Hematopoietic multipotent progenitor cell treated with erythropoietin and hydrocortisone succinate and interleukin-3 and kit ligand, for 6 days (in vitro differentiated cells): ENCODE measurements at regions not wholly inside any gene's neighbourhood (a gene's known extent, or its start where the extent isn't known, plus 50 kb on each side); places are given as distances from the start of the nearest gene placed in this dataset.
A peak's percentile ranks its signal among the peaks of the same experiment; 100 is the strongest.

Source experiments
- DNase-seq: peaks from one replicate; pipeline ENCODE4 v3.0.0-alpha.2; 2015

DNA sequence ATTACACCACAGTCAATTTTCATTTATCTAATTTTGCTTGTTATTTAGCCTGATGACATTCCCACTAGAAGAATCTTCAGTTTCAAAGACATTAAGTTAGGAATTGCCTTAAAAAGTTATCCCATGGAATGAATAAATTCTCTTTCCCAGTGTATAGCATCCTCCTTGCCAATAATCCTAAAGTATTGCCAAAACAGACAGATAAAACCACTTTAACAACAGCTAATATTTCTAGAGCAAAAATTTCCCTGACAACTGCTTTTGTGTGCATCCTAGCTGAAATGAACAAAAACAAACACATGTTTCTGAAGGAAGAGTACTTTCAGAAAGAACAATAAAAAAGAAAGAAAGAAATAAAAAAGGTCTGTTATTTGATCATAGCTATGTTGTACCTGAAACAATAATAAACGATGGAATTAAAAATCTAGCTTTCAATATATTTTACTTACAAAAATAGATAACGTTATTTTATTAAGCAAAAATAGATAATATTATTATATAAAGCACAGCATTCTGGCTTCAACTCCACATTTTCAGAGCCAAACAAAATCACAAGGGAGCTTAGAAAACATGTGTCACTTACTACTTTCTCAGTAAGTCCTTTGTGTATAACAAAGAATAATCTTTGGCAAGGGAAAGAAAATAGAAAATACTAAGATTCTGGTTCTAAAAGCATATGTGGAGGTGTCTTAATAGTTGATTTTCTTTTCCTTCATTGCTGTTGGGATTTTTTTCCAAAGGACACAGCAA lies 939.0 kb upstream of the CRIM1 start:
- no peak for DNase-seq

DNA sequence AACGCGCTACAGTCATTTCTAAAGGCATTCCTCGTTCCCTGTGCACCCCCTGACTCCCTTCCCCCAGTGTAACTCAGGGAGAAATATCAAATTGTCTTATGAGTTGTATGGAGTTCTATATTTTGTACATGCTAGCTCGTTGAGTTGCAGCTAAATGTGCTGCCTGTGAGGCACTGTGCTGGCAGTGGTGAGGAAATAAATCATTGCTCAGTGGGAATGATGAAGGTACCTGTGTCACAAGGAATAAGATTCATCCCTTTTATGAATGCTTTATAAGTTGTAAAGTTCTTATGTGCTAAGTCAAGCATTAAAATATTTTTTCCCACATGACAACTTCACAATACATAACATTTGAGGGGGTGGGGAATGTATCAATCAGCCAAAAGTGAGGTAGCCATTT lies 939.6 kb upstream of the CRIM1 start:
- no peak for DNase-seq

DNA sequence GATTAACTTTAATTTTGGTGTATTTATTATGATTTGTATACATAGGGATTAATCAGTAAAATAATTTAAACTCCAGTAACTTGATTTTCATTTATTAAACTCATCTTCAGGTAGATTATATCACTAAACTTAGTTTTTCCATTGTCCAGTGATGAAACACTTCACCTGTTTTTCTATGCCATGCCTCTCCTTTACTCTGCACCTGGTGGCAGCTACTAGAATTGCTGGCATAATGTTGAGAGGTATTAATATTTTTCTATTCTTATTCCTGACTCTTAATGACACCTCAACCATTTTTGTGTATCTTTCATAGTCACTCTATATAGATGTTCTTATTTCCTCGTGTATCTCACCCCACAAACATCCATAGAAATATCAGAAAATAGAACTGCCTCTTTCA lies 940.3 kb upstream of the CRIM1 start:
- no peak for DNase-seq

DNA sequence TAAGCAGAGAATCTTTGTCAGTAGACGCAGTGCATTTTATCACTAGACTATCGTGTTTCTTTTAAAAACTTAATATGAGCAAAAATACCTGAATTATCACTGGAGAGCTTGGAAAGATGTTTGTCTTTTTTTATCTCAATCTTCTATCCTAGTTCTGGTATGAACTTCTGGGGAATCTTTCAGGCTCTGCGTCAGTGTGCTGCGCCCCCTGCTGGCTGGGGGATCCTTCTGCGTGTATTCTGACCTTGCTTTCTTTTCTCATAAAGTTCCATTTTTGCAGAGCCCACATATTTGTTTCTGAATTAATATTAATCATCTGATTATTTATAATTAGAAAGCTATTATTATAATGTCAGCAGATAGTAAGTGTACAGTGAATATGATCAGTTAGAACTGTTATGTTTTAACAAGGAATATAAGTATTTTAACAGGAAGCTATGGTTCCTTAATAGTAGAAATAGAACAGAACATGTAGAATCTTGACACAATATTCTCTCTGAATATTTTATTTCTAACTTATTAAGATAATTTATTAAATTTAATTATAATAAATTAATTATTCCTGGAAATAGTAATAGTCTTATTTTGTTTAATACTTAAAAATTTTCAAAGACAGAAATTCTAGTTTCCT lies 945.0 kb upstream of the CRIM1 start:
- peak; percentile 68 for DNase-seq

DNA sequence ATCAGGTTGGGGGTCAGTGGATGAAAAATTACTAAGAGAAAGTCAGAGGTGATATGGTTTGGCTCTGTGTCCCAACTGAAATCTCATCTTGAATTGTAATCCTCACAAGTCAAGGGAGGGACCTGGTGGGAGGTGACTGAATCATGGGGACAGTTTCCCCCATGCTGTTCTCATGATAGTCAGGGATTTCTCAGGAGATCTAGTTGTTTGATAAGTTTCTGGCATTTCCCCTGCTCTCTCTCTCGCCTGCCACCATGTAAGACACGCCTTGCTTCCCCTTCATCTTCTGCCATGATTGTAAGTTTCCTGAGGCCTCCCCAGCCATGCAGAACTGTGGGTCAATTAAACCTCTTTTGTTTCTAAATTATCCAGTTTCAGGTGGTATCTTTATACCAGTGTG lies 945.8 kb upstream of the CRIM1 start:
- no peak for DNase-seq

DNA sequence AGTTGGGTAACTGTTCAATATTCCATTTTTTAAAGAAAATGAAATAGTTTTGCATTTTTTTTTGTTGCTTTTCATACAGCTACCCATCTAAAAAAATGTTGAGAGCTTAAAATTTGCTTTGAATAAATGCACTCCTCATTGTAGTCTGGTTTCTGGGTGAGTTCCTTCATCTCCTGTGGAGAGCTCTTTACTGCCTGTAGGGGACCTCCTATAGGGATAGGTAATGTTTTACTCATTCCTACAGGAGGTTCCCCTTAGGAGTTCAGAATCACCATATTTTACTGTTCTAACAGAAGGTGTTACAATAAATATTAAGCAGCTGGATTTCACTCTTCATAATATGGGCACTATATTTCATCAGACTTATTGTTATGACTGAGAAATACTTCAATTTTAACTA lies 947.3 kb upstream of the CRIM1 start:
- DNase-seq = no peak

DNA sequence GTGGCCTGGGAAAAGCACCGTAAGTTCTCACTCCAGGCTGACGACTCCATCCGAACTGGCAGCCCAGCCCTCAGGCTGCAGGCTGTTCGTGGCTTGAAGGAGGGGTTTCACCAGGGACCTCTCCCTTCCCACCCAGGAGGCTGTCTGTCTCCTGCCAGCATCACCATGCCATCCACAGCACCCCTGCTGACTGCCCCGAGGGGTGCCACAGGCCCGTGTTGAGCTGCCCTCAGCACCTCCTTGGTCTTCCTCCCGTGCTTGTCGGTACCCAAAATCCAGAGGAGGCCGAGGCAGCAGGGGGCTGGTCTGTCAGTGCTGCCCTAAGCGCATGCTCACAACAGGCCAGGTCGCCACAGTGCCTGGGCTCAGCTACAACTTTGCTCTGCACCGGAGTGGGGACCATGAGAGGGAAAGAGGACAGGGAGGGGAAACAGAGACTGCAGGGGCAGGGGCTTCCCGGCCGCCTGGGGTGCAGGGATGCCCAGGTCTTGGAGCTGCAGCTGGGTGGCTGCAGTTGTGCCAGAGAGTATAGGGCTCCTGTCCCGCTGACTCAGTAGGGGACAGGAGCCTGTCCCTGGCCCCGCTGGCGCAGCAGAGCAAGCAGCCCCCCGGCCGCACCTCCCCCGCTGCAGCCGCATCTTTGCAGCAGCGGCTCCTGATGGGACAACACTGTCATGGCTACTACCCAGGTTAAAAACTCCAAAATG lies 963.7 kb upstream of the CRIM1 start:
- DNase-seq = no peak

DNA sequence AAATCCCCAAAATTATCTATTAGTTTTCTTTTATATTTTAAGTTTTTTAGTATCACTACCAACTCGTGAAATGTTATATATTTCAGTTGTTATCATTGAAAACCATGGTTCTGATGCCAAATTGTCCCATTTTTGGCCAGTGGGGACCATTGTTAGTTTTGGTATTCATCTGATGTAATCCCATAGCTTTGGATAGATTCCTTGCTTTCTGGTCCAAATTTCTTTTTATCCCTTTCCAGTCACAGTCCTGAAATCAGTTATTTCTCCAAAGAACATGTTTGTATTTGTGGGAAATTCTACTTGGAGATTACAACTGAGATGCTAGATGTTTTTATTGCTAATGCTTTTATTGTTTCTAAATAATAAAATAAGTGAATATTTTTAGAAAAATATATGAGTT lies 976.8 kb upstream of the CRIM1 start:
- no peak for DNase-seq

DNA sequence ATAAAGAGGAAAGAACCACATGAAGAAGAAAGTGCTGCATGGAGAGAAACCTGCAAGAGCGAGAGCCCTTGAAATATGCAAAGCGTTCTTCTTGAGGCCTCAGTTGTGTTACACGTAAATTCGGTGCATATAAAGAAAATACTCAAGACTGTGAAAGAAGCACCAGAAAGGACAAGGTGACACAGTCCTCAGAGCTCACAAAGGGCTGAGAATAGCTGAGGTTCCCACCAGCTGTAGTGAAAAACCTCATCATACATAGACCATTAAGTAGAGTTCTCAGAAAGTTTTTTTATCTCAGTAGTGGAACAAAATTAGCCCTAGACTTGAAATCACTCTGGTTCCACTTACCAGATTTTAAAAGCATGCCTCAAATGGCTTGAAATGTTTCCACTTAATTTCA lies 980.7 kb upstream of the CRIM1 start:
- DNase-seq = no peak

DNA sequence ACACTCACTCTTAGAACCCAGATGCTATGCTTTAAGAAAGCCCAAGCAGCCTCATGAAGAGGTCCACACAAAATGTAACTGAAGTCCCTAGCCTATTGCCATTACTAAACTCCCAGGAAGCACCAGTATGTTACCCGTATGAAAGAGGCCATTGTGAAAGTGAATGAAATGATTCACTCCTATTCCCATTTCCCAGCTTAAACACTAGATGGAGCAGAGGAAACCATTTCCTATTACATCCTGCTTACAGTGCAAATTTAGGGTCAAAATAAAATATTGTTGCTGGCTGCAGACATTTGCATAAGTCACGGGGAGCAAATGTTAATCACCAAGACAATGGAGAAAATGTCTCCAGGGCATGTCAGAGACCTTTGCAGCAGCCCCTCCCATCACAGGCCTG lies 989.7 kb upstream of the CRIM1 start:
- no peak for DNase-seq

DNA sequence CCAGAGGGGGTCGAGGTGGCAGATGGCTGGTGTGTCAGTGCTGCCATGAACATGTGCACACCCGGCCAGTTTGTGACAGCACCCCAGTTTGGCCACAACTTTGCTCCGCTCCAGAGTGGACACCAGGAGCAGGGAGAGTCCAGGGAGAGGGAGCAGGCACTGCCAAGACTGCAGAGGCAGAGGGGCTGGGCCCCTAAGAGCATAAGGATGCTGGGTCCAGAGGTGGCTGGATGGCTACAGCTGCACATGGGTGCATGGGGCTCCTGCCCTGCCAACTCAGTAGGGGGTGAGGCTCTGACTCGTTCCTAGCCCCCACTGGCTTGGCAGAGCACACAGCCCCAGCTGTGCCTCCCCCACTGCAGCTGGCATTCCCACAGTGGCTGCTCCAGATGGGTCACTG lies 999.2 kb upstream of the CRIM1 start:
- no peak for DNase-seq

DNA sequence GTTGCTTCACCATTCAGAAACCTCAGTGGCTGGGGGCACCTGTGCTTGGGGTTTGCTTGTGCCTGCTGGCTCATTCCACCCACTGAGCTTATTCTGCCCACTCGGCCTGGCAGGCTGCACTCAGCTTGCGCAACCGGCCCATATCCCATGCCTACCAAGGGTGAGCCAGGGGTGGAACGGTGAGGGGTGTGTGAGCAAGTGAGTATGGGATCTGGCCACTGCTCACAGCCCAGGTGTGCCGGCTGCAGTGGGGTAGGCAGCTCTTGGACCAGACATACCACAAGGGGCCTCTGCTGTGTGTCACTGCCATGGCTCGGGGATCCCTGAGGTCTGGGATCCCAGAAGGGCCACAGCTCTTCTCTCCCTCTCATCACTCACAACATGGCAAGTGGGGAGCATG lies 1000.5 kb upstream of the CRIM1 start:
- no peak for DNase-seq

DNA sequence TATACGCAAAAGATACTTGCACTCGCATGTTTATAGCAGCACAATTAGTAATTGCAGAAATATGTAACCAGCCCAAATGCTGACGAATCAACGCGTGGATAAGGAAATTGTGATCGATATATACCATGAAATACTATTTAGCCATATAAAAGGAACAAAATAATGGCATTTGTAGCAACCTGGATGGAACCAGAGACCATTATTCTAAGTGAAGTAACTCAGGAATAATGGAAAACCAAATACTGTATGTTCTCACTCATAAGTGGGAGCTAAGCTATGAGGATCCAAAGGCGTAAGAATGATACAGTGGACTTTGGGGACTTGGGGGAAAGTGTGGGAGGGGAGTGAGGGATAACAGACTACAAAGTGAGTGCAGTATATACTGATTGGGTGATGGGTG lies 1008.0 kb upstream of the CRIM1 start:
- no peak for DNase-seq

DNA sequence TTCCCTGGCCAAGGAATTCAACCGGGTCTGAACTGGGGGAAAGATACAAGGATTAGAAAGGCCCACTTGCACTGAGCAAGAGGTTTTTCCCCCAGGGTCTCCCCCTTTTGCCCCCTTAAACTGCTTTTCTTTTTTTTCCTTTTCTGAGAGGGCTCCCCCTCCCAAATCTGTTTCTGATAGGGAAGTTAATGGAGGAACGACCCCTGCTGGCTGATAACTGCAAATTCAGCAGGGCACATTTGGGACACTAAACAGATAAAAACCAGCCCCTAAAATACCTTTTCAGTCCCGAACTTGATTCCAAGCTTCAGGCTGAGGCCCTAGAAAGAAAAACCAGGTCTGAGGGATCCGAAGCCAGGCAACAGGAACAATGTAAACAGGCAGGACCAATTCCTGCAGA lies 1012.4 kb upstream of the CRIM1 start:
- DNase-seq = peak; percentile 9

DNA sequence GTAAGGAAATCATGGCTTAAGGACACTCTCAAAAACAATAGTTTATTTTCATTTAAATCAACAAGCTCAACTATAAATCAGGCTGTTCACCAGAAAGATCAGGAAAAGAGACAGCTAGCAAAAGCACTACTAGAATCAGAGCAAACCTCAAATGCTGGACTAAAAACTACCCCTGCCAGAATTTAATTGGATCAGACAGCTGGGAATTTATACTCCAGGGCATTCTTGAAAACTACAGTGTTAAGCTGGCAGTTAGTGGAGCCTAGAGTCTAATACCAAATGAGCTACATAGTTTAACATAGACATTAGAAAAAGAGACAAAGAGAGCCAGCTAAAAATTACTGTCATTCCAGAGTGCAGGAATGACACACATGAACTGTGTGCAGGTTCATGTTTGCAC lies 1016.4 kb upstream of the CRIM1 start:
- no peak for DNase-seq

DNA sequence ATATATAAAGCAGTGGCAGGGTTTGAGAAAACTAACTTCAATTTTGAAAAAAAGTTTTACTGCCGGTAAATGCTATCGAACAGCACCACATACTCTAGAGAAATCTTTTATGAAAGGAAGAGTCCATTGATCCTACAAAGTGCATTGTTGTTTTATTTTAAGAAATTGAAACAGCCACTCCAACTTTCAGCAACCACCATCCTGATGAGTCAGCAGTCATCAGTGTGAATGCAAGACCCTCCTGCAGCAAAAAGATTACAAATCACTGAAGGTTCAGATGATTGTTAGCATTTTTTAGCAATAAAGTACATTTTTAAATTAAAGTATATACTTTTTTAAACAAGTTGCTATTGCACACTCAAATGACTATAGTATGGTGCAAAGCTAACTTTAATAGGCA lies 1017.7 kb upstream of the CRIM1 start:
- no peak for DNase-seq

DNA sequence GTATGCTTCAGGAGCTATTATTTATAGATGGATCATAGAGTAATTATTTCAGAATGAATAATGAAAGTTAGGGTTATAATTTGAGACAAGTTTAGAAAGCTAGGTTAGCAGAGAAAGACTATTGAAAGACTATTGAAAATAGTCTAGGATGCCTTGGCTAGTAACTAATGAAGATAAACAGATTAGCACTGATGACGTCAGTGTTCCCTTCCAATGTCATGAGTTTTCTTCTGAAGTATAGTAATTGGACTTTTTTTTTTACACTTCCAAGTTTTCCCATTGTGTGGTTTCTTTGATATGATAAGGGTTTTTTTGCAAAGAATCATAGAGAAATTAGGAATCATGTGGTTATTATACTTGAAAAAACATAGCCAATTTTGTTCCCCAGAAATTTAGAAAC lies 1041.5 kb upstream of the CRIM1 start:
- DNase-seq = no peak

DNA sequence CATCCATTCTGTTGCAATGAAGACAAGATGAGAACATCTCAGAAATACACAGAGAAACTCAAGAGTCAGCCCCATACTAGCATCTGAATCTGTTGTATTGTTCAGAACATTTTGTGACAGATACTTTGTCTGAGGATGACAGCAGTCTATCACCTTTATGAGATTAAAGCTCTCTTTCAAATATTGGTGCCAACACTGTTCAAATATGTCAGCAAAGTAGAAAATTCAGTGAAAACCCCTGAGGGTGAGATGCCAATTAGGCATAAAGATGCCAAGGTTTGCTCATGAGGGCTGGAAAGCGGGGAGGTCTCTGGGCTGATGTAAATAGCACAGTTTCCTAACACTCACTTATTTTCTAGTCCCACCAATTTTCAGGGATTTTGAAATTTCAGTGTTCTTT lies 1054.2 kb upstream of the CRIM1 start:
- no peak for DNase-seq

DNA sequence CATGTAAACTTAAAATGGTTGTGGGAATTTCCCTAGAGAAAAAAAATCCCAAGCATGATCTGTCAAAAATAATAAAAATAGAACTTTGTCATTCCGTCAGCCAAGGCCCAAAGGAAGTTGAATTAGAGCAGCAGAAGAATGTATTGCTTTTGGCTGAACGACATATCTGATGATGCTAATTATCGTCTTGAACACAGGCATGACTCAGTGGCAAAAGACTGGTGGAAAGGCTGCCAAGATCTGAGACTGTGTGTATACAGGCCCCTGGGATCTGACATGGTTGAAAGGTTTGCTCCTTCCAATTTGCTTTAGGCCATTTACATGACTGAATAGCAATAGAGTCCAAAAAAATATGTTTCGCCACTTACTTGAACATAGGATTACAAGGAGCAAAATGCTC lies 1057.1 kb upstream of the CRIM1 start:
- no peak for DNase-seq

DNA sequence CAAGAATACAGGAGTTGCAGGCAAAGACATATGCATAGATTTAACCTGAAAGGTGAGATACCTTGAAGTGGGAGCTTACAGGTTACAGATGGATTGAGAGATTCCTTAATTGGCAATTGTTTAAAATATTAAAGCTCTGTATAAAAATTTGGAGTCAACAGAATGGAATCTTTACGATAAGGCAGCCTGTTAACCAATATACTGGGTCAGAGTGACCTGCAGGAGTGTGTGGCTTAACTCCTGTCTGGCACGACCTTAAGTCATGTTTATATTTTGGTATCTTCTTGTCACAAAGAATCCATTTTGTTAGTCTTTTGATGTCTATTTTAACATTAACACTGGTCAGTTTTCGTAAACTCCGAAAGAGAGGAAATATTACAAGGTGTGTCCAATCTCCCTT lies 1058.2 kb upstream of the CRIM1 start:
- no peak for DNase-seq

DNA sequence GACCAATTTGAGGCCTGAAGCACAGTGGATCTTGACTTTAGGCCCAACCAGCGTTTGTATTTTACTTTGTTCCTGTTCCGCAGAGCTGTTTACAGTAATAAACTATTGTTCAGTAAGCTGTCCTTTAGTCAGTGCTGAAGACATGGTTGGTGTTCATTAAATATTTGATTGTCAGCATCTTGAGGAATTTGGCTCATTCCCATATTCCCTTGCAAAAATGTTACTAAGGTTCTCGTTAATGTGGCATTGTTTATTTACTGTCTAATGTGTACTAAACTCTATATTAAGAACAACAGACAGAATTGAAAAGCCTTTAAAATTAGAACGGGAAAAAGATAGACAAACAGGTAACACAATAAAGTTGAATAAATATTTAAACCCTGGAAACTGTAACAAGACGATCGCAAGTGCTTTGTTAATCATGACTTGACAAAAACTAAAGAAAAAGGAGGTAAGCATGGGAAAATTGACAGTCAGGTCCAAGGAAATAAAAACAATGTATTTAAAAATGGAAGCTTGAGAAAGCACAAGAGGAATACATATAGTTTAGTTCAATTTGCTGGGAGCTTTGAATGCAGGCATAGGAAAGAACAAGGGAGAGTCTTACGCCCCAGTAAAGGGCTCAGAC lies 1060.8 kb upstream of the CRIM1 start:
- DNase-seq = no peak

DNA sequence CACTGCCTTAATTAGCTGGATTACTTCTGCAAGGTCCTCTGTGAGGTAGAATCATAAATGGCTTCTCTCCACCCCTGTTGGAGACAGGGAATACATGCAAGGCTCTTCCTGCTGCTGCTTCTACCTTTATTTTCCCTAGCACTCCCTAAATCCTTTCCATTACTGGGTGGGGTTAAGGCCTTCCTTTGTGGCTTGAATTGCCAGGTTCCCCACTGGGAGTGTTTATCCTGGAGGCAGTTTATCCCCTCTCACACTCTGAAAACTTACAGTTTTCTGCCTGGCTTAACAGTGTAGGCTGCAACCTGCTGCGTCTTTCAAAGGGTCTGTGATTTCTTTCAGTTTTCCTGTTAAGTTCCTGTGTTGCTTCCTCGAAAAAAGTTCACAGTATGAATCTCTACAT lies 1062.3 kb upstream of the CRIM1 start:
- DNase-seq = no peak

DNA sequence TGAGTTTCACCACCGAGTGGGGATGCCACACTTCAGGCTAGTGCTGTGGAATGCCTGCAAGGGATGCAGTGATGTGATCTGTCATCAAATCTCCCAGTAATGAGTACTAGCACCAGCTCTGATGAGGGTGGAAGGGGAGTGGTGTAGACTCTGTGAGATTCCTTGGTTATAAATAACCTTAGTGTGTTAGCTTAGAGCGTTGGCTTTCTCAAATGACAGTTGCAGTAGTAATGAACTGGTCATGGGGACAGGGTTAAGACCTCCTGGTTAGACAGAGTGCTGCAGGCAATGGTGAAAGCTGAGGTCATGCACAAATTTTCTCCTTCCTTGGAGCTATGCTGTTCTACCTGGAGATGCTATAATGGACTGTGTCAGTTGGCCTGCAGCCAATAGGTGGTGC lies 1063.4 kb upstream of the CRIM1 start:
- no peak for DNase-seq

DNA sequence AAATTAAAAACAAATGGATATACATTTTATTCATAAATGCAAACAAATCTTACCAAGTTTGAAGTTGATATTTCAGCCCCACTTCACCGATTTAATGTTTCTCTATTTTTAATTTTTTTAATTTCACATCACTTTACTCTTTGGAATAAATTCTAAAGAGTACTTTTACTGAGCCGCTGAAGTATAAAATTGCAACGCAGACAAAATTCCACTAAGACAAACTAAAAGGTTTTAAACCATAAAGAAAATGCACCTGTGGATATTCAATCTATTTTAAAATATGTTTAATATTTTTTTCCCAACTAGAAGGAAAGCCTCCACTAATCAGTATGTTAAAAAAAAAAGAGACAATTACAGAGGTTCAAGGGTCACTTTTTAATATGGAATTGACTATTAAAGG lies 1073.9 kb upstream of the CRIM1 start:
- DNase-seq = no peak
